T-helper 1 cell treated with Interleukin-12 subunit alpha and Interleukin-12 subunit beta and Interleukin-4 antibody, amounts not matched to agents 30 μg/mL and 1 μg/mL, for 36 hours (primary cell): ENCODE measurements at regions not wholly inside any gene's neighbourhood (a gene's known extent, or its start where the extent isn't known, plus 50 kb on each side); places are given as distances from the start of the nearest gene placed in this dataset.

ENCODE experiments used
- H3K27ac Mint-ChIP-seq: one replicate; pipeline ENCODE4 v1.8.0; 2021; ENCODE audit warnings: mild to moderate bottlenecking, mixed read lengths
- H3K27me3 Mint-ChIP-seq: one replicate; pipeline ENCODE4 v1.8.0; 2021; ENCODE audit warnings: low read depth, mixed read lengths
- H3K36me3 Mint-ChIP-seq: one replicate; pipeline ENCODE4 v1.8.0; 2021; ENCODE audit warnings: low read depth, mixed read lengths
- H3K4me1 Mint-ChIP-seq: one replicate; pipeline ENCODE4 v1.8.0; 2021; ENCODE audit warnings: low read depth, mixed read lengths
- H3K4me3 Mint-ChIP-seq: one replicate; pipeline ENCODE4 v1.8.0; 2021; ENCODE audit warnings: mild to moderate bottlenecking, moderate library complexity, mixed read lengths
- H3K9me3 Mint-ChIP-seq: one replicate; pipeline ENCODE4 v1.8.0; 2021; ENCODE audit warnings: mixed read lengths

- Mint-ChIP-seq H3K9me3 (no peaks in the 10 kb centered on the region), H3K27me3 (peaks cover 57% of the 10 kb centered on the region), H3K4me3 (no peak overlapping the region), H3K4me1 (no peaks in the 10 kb centered on the region), H3K27ac (no peak overlapping the region), H3K36me3 (no peaks in the 10 kb centered on the region)
Measured at GRCh38 chr22:22143448-22143847, 101.1 kb upstream of the VPREB1 start.

GRCh38 chr22:22142661-22143060, 101.9 kb upstream of the VPREB1 start:
- Mint-ChIP-seq H3K27me3 (peaks cover 49% of the 10 kb centered on the region), H3K4me3 (no peak overlapping the region), H3K4me1 (no peaks in the 10 kb centered on the region), H3K9me3 (no peaks in the 10 kb centered on the region), H3K27ac (no peak overlapping the region), H3K36me3 (no peaks in the 10 kb centered on the region)

- no peaks in the 10 kb centered on the region for H3K4me1 Mint-ChIP-seq
- H3K9me3 Mint-ChIP-seq = no peaks in the 10 kb centered on the region
- H3K27ac Mint-ChIP-seq = no peak overlapping the region
- H3K4me3 Mint-ChIP-seq = no peak overlapping the region
- H3K36me3 Mint-ChIP-seq = no peaks in the 10 kb centered on the region
- H3K27me3 Mint-ChIP-seq = peaks cover 43% of the 10 kb centered on the region
Measured at GRCh38 chr22:22141771-22142591, 102.6 kb upstream of the VPREB1 start.

GRCh38 chr22:22141031-22141430, 103.6 kb upstream of the VPREB1 start:
- Mint-ChIP-seq H3K36me3 (no peaks in the 10 kb centered on the region), H3K4me3 (no peak overlapping the region), H3K4me1 (no peaks in the 10 kb centered on the region), H3K27me3 (peaks cover 46% of the 10 kb centered on the region), H3K9me3 (no peaks in the 10 kb centered on the region), H3K27ac (no peak overlapping the region)

- H3K36me3 Mint-ChIP-seq = no peaks in the 10 kb centered on the region
- H3K4me1 Mint-ChIP-seq = no peaks in the 10 kb centered on the region
- H3K27me3 Mint-ChIP-seq = peaks cover 43% of the 10 kb centered on the region
- H3K4me3 Mint-ChIP-seq = no peak overlapping the region
- H3K9me3 Mint-ChIP-seq = no peaks in the 10 kb centered on the region
- no peak overlapping the region for H3K27ac Mint-ChIP-seq
Measured at GRCh38 chr22:22139364-22139763, 105.2 kb upstream of the VPREB1 start.

- H3K27ac Mint-ChIP-seq = no peak overlapping the region
- no peak overlapping the region for H3K4me3 Mint-ChIP-seq
- no peaks in the 10 kb centered on the region for H3K36me3 Mint-ChIP-seq
- H3K27me3 Mint-ChIP-seq = peaks cover 43% of the 10 kb centered on the region
- H3K4me1 Mint-ChIP-seq = no peaks in the 10 kb centered on the region
- H3K9me3 Mint-ChIP-seq = no peaks in the 10 kb centered on the region
Measured at GRCh38 chr22:22138915-22139314, 105.7 kb upstream of the VPREB1 start.

GRCh38 chr22:22137891-22138290, 106.7 kb upstream of the VPREB1 start:
- Mint-ChIP-seq H3K4me1 (no peaks in the 10 kb centered on the region), H3K4me3 (no peak overlapping the region), H3K36me3 (no peaks in the 10 kb centered on the region), H3K27ac (no peak overlapping the region), H3K9me3 (no peaks in the 10 kb centered on the region), H3K27me3 (peaks cover 39% of the 10 kb centered on the region)

- no peak overlapping the region for H3K4me3 Mint-ChIP-seq
- no peak overlapping the region for H3K27ac Mint-ChIP-seq
- H3K9me3 Mint-ChIP-seq = no peaks in the 10 kb centered on the region
- peaks cover 7% of the 10 kb centered on the region for H3K27me3 Mint-ChIP-seq
- no peaks in the 10 kb centered on the region for H3K36me3 Mint-ChIP-seq
- H3K4me1 Mint-ChIP-seq = peaks cover 8% of the 10 kb centered on the region
Measured at GRCh38 chr22:22133910-22134309, 110.7 kb upstream of the VPREB1 start.

- Mint-ChIP-seq H3K4me3 (no peak overlapping the region), H3K27ac (no peak overlapping the region), H3K4me1 (peaks cover 8% of the 10 kb centered on the region), H3K36me3 (no peaks in the 10 kb centered on the region), H3K27me3 (no peaks in the 10 kb centered on the region), H3K9me3 (no peaks in the 10 kb centered on the region)
Measured at GRCh38 chr22:22130953-22131608, 113.5 kb upstream of the VPREB1 start.

- H3K9me3 Mint-ChIP-seq = no peaks in the 10 kb centered on the region
- H3K4me1 Mint-ChIP-seq = peaks cover 8% of the 10 kb centered on the region
- no peaks in the 10 kb centered on the region for H3K36me3 Mint-ChIP-seq
- H3K27me3 Mint-ChIP-seq = no peaks in the 10 kb centered on the region
- H3K27ac Mint-ChIP-seq = no peak overlapping the region
- H3K4me3 Mint-ChIP-seq = no peak overlapping the region
Measured at GRCh38 chr22:22129387-22129786, 115.2 kb upstream of the VPREB1 start.

- H3K27me3 Mint-ChIP-seq = no peaks in the 10 kb centered on the region
- H3K9me3 Mint-ChIP-seq = no peaks in the 10 kb centered on the region
- H3K36me3 Mint-ChIP-seq = no peaks in the 10 kb centered on the region
- H3K27ac Mint-ChIP-seq = no peak overlapping the region
- no peak overlapping the region for H3K4me3 Mint-ChIP-seq
- H3K4me1 Mint-ChIP-seq = peaks cover 8% of the 10 kb centered on the region
Measured at GRCh38 chr22:22128440-22128839, 116.1 kb upstream of the VPREB1 start.

- Mint-ChIP-seq H3K36me3 (no peaks in the 10 kb centered on the region), H3K27me3 (peaks cover 9% of the 10 kb centered on the region), H3K27ac (no peak overlapping the region), H3K4me1 (peaks cover 8% of the 10 kb centered on the region), H3K9me3 (no peaks in the 10 kb centered on the region), H3K4me3 (no peak overlapping the region)
Measured at GRCh38 chr22:22127100-22127499, 117.5 kb upstream of the VPREB1 start.

GRCh38 chr22:22125579-22126468, 118.8 kb upstream of the VPREB1 start:
- H3K4me1 Mint-ChIP-seq = peaks cover under 1% of the 10 kb centered on the region
- peaks cover 14% of the 10 kb centered on the region for H3K27me3 Mint-ChIP-seq
- H3K27ac Mint-ChIP-seq = no peak overlapping the region
- no peaks in the 10 kb centered on the region for H3K36me3 Mint-ChIP-seq
- no peaks in the 10 kb centered on the region for H3K9me3 Mint-ChIP-seq
- H3K4me3 Mint-ChIP-seq = no peak overlapping the region

- H3K4me3 Mint-ChIP-seq = no peak overlapping the region
- H3K9me3 Mint-ChIP-seq = no peaks in the 10 kb centered on the region
- H3K36me3 Mint-ChIP-seq = no peaks in the 10 kb centered on the region
- H3K27me3 Mint-ChIP-seq = peaks cover 18% of the 10 kb centered on the region
- no peaks in the 10 kb centered on the region for H3K4me1 Mint-ChIP-seq
- no peak overlapping the region for H3K27ac Mint-ChIP-seq
Measured at GRCh38 chr22:22125028-22125578, 119.5 kb upstream of the VPREB1 start.
